ENCODE measurements at regions not wholly inside any gene's neighbourhood (a gene's known extent, or its start where the extent isn't known, plus 50 kb on each side); places are given as distances from the start of the nearest gene placed in this dataset.
A peak's percentile ranks its signal among the peaks of the same experiment; 100 is the strongest.

DNA sequence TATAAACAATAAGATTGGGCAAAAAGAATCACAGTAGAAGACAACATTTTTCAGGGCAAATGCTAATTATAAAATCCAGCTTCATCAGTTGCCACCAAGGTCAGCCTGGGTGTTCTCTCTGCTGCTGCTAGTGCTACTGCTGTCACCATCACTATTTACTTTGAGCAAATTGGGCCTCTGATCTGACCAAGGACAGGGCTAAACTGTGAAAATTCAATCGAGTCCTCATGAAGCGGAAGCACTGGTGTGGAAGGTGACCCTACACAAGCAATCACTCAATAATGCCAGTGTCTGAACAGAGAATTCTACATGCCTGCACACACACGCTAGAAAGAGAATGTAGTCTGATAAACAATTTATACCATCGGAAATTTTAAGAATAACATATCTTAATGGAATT, 122.9 kb upstream of the TTC29 start:
- Histone ChIP-seq H3K4me1 (peaks cover 5% of the 10 kb centered on the region), H3K36me3 (no peaks in the 10 kb centered on the region), H3K4me3 (ENCODE audit: low read depth, low read length) (no peak overlapping the region), H3K27me3 (no peaks in the 10 kb centered on the region), H3K9me3 (0 out of 2 replicates have a peak, but pooled peaks cover 2% of the 10 kb centered on the region)
- TF ChIP-seq, protein P1, sequence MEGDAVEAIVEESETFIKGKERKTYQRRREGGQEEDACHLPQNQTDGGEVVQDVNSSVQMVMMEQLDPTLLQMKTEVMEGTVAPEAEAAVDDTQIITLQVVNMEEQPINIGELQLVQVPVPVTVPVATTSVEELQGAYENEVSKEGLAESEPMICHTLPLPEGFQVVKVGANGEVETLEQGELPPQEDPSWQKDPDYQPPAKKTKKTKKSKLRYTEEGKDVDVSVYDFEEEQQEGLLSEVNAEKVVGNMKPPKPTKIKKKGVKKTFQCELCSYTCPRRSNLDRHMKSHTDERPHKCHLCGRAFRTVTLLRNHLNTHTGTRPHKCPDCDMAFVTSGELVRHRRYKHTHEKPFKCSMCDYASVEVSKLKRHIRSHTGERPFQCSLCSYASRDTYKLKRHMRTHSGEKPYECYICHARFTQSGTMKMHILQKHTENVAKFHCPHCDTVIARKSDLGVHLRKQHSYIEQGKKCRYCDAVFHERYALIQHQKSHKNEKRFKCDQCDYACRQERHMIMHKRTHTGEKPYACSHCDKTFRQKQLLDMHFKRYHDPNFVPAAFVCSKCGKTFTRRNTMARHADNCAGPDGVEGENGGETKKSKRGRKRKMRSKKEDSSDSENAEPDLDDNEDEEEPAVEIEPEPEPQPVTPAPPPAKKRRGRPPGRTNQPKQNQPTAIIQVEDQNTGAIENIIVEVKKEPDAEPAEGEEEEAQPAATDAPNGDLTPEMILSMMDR (IDR thresholded peaks at IDR 0.05; ENCODE audit: low read depth, low read length), result no peak
- no peak for DNase-seq

DNA sequence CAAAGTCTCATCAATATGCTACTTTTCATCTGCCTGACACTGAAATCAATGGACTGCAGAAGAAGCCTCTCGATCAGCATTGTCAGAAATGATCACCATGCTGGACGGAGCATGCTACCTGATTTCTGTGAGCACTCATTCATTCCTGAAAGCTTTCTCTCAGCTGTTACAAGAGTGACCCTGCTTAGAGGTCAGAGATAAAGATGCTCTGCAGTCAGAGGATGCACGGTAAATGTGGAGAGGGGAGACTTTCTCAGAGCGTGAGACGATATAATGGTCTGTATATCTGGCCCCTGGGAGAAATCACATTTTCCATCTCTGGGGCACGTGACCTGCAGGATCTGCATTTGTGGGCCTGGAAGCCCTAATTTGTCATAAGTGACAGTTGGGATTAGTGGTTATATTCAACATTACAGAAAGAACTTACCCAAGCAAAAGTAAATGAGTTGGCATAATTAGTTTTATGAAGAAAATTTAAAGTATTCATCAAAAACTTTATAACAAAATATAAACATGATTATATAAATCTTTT, 125.6 kb upstream of the TTC29 start:
- TF ChIP-seq, protein P1 (IDR thresholded peaks at IDR 0.05; ENCODE audit: low read depth, low read length), result no peak
- DNase-seq, result peak; percentile 67
- Histone ChIP-seq H3K4me3 (ENCODE audit: low read depth, low read length) (no peak overlapping the region), H3K27me3 (no peaks in the 10 kb centered on the region), H3K9me3 (0 out of 2 replicates have a peak, but pooled peaks cover 2% of the 10 kb centered on the region), H3K4me1 (peaks cover 5% of the 10 kb centered on the region), H3K36me3 (no peaks in the 10 kb centered on the region)

DNA sequence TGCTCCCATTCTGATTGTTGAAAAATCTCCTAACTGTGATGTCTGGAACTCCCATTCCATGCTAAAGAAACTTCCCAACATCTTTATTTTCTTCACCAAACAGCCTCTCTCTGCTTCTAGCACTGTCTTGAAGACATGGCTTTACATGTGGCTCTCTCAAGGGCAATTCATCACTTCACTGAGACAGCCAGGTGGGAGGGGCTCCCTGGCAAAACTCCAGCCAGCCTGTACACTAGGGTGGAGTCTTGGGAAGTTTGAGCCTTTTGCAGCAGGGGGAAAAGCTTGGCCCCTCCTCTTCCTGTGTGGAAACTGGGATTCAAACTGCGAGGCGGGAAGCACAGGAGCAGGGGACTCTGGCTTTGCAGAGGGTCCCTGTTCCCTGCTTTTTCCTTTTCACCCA, 130.5 kb upstream of the TTC29 start:
- Histone ChIP-seq H3K36me3 (no peaks in the 10 kb centered on the region), H3K9me3 (0 out of 2 replicates have a peak, but pooled peaks cover 2% of the 10 kb centered on the region), H3K4me1 (peaks cover 30% of the 10 kb centered on the region), H3K4me3 (ENCODE audit: low read depth, low read length) (no peak overlapping the region), H3K27me3 (no peaks in the 10 kb centered on the region)
- TF ChIP-seq, protein P1 (IDR thresholded peaks at IDR 0.05; ENCODE audit: low read depth, low read length), result no peak
- DNase-seq, result peak; percentile 52

DNA sequence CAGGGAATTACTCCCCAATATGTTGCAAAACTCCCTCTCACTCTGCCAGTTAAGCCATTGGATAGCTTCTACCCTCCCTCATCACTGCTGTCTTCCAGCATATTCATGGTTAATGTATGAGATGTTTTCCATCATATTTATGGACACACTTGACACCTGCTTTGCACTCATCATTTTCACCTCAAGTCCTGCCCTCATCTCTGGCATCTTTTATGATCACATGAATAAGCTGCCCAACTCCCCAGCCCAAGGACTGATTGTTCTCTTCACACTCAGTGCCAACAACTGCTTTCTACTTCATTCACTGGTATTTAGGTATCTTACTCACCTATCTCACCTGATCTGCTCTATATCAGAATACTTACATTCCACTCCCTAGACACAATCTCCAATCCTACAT, 131.1 kb upstream of the TTC29 start:
- peaks cover 34% of the 10 kb centered on the region for H3K4me1 ChIP-seq
- H3K9me3 ChIP-seq, result 0 out of 2 replicates have a peak, but pooled peaks cover 2% of the 10 kb centered on the region
- TF ChIP-seq, protein P1 (IDR thresholded peaks at IDR 0.05; ENCODE audit: low read depth, low read length), result no peak
- no peak for DNase-seq
- no peaks in the 10 kb centered on the region for H3K27me3 ChIP-seq
- H3K36me3 ChIP-seq, result no peaks in the 10 kb centered on the region
- H3K4me3 ChIP-seq (ENCODE audit: low read depth, low read length), result no peak overlapping the region

DNA sequence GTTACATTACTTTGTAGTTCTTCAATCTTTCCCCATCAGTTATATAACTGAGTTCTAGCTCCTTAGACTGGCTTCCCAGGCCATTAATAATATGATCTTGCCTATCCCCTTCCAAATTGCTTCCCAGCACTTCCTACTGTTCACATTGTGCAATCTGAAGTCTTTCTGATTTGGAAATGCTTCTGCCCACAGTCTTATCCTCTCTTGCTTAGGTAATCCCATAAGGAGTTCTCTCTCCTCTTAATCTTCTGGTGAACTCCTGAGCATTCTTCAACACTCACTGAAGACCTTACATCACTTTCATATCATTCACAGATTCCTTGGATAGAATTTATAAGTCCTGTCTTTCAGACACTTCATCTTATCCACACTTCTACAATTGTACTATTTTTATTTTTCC, 132.7 kb upstream of the TTC29 start:
- H3K27me3 ChIP-seq, result no peaks in the 10 kb centered on the region
- no peaks in the 10 kb centered on the region for H3K9me3 ChIP-seq
- no peaks in the 10 kb centered on the region for H3K36me3 ChIP-seq
- TF ChIP-seq, protein P1 (IDR thresholded peaks at IDR 0.05; ENCODE audit: low read depth, low read length), result no peak
- H3K4me3 ChIP-seq (ENCODE audit: low read depth, low read length), result no peak overlapping the region
- peaks cover 36% of the 10 kb centered on the region for H3K4me1 ChIP-seq
- DNase-seq, result no peak

DNA sequence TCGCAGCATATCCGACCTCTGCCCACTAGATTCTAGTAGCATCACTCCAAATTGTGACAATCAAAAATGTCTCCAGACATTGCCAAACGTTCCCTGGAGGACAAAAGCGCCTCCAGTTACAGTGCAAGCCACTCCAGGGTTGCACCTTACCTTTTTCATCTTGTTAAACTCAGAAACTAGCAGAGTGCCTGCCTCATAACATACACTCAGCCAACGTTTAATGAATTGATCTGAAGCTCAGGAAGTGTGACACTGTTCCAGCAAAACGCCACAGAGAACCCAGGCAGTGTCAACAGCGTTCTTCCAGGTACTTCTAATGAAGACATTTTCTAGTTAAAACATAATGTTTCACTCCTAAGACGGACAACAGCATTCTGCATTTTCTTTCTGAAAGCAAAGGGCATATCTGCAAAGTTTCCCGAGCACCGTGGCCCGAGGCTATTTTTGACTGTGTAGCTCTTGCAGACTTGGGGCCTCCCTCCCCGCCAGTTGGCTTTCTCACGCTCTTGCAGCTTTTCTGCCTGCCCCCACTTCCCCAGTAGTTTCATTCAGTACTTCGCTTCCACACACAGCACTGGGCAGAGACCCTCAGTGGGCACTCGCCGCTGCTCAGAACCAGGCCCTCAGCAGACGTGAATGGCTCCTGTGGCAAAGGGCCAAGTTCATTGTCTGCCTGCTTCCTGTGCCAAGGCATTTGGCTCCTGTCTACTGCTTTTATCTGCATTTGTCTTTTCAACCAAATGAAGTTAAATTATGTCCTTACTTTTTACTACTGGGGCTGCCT, 133.4 kb upstream of the TTC29 start:
- peak; percentile 91 for DNase-seq
- H3K36me3 ChIP-seq, result no peaks in the 10 kb centered on the region
- H3K4me1 ChIP-seq, result peaks cover 39% of the 10 kb centered on the region
- H3K4me3 ChIP-seq (ENCODE audit: low read depth, low read length), result peak overlapping the region; percentile 36
- no peaks in the 10 kb centered on the region for H3K27me3 ChIP-seq
- TF ChIP-seq, protein P1 (IDR thresholded peaks at IDR 0.05; ENCODE audit: low read depth, low read length), result no peak
- no peaks in the 10 kb centered on the region for H3K9me3 ChIP-seq

Measured in BE2C (cell line).